HCT116 (cell line): ENCODE measurements at regions not wholly inside any gene's neighbourhood (a gene's known extent, or its start where the extent isn't known, plus 50 kb on each side); places are given as distances from the start of the nearest gene placed in this dataset.
A peak's percentile ranks its signal among the peaks of the same experiment; 100 is the strongest.
"Not testable (repeated sequence)": the region's sequence is repeated elsewhere in the genome, so short reads cannot be mapped to it uniquely, and the experiment has no call there.

Experiments used
- ATAC-seq: fragments of 200-7000 bp; cut with Tn5 transposase; 2 replicates; pipeline ENCODE4 v1.9.1; 2020; ENCODE audit warnings: mild to moderate bottlenecking, moderate library complexity
- BruUV-seq: library from RNA; stranded (reverse); fragments of 400-500 nt; replicated peaks from 2 replicates; lab custom pipeline; 2021; lab: Mats Ljungman, UMichigan
- CTCF ChIA-PET: fragments of 300-600 bp; sonication (Branson Sonifier 250); formaldehyde crosslinking; loops from one replicate; lab custom pipeline; 2021; ENCODE audit warnings: antibody characterized with exemption; lab: Charles Lee
- POLR2A ChIA-PET: fragments of 300-600, 350-600 bp; sonication (Branson Sonifier 250); formaldehyde crosslinking; loops from one replicate; lab custom pipeline; 2021; ENCODE audit warnings: antibody characterized with exemption; lab: Charles Lee
- RAD21 ChIA-PET, 2 experiments: fragments of 300-600 bp; sonication (Branson Sonifier 250); formaldehyde crosslinking; loops; one replicate each; lab custom pipeline; 2023; ENCODE audit warnings: low total read pairs in 2 of 2; ENCODE audit not compliant: uncharacterized antibody in 2 of 2, unreplicated experiment in 2 of 2, low non-redundant PET in 1 of 2; lab: Charles Lee
- DNase-seq: peaks from one replicate; pipeline ENCODE4 v3.0.0-alpha.2; 2010; ENCODE audit warnings: low read depth, low spot score
- H2AFZ ChIP-seq: fragments of 200-600 bp; shearing (Covaris generic), sonication (generic); 2 replicates; pipeline ENCODE4 v1.6.1; 2017; ENCODE audit warnings: low read depth, mixed run types, mixed read lengths, antibody characterized with exemption, low read length; ENCODE audit not compliant: poor library complexity, severe bottlenecking
- H3K27ac ChIP-seq: 2 replicates; pipeline ENCODE4 v1.5.1; 2012; ENCODE audit warnings: low read depth, low read length
- H3K27me3 ChIP-seq: fragments of 200-600 bp; sonication (generic); 2 replicates; pipeline ENCODE4 v1.6.1; 2016; ENCODE audit warnings: mixed run types, low read length, mixed read lengths; ENCODE audit not compliant: insufficient read depth
- H3K36me3 ChIP-seq, 2 experiments: fragments of 200-500 bp in 1 of 2; fragments of 200-600 bp in 1 of 2; sonication (Bioruptor generic) in 1 of 2; sonication (generic) in 1 of 2; 2 replicates each; pipeline versions ENCODE4 v1.5.1 to v1.6.1; 2014 to 2016; ENCODE audit warnings: low read length in 2 of 2, inconsistent platforms in 1 of 2, mixed read lengths in 1 of 2, mixed run types in 1 of 2; ENCODE audit not compliant: insufficient read depth in 2 of 2, control insufficient read depth in 1 of 2
- H3K4me1 ChIP-seq, 2 experiments: fragments of 200-600 bp in 1 of 2; sonication (generic) in 1 of 2; 2 replicates each; pipeline versions ENCODE4 v1.5.1 to v1.6.1; 2012 to 2017; ENCODE audit warnings: low read length in 2 of 2, inconsistent platforms in 1 of 2, mild to moderate bottlenecking in 1 of 2, mixed read lengths in 1 of 2, mixed run types in 1 of 2, moderate library complexity in 1 of 2; ENCODE audit not compliant: insufficient read depth in 2 of 2, control insufficient read depth in 1 of 2
- H3K4me2 ChIP-seq: fragments of 200-600 bp; sonication (generic); 2 replicates; pipeline ENCODE4 v1.6.1; 2017; ENCODE audit warnings: mixed run types, low read length, mixed read lengths
- H3K4me3 ChIP-seq, 2 experiments: fragments of 200-600 bp in 1 of 2; sonication (generic) in 1 of 2; replicated peaks in 1 of 2; 2 replicates each; pipeline ENCODE4 v1.5.1; 2011 to 2016; ENCODE audit warnings: low read length in 2 of 2, control low read depth in 1 of 2, low read depth in 1 of 2, mild to moderate bottlenecking in 1 of 2, mixed read lengths in 1 of 2, mixed run types in 1 of 2
- H3K79me2 ChIP-seq: fragments of 200-600 bp; sonication (generic); 2 replicates; pipeline ENCODE4 v1.6.1; 2017; ENCODE audit warnings: mild to moderate bottlenecking, mixed run types, low read length, moderate library complexity, mixed read lengths; ENCODE audit not compliant: insufficient read depth
- H3K9ac ChIP-seq: fragments of 200-600 bp; sonication (generic); 2 replicates; pipeline ENCODE4 v1.6.1; 2016; ENCODE audit warnings: low read length, mixed read lengths
- H3K9me2 ChIP-seq: fragments of 200-600 bp; sonication (generic), shearing (Covaris generic); 2 replicates; pipeline ENCODE4 v1.6.1; 2017; ENCODE audit warnings: mixed run types, mild to moderate bottlenecking, moderate library complexity; ENCODE audit not compliant: insufficient read depth
- H3K9me3 ChIP-seq, 2 experiments: fragments of 200-500 bp in 1 of 2; fragments of 200-600 bp in 1 of 2; sonication (Bioruptor generic) in 1 of 2; sonication (generic) in 1 of 2; 2 replicates each; pipeline ENCODE4 v1.6.1; 2014 to 2017; ENCODE audit warnings: low read length in 2 of 2, mixed read lengths in 2 of 2, inconsistent platforms in 1 of 2, low read depth in 1 of 2, mild to moderate bottlenecking in 1 of 2, mixed run types in 1 of 2, moderate library complexity in 1 of 2; ENCODE audit not compliant: control insufficient read depth in 1 of 2, insufficient read depth in 1 of 2
- H4K20me1 ChIP-seq: fragments of 200-600 bp; sonication (generic), shearing (Covaris generic); 2 replicates; pipeline ENCODE4 v1.6.1; 2017; ENCODE audit warnings: mixed run types, mild to moderate bottlenecking, moderate library complexity; ENCODE audit not compliant: insufficient read depth
- CTCF ChIP-seq, 3 experiments: fragments of 200-600 bp in 1 of 3; sonication (generic) in 1 of 3; IDR thresholded peaks in 2 of 3; conservative IDR thresholded peaks in 1 of 3; 2 replicates each; pipeline ENCODE4 v1.5.1; 2012 to 2017; ENCODE audit warnings: low read depth in 2 of 3, low read length in 2 of 3, antibody characterized with exemption in 1 of 3, borderline replicate concordance in 1 of 3, control low read depth in 1 of 3, mild to moderate bottlenecking in 1 of 3, mixed read lengths in 1 of 3, mixed run types in 1 of 3, moderate library complexity in 1 of 3; ENCODE audit not compliant: insufficient read depth in 1 of 3
- RAD21 ChIP-seq: IDR thresholded peaks from 2 replicates; pipeline ENCODE4 v1.6.1; 2012; ENCODE audit warnings: low read depth, mild to moderate bottlenecking
- intact Hi-C: fragments of 100-400 bp; cut with micrococcal nuclease; formaldehyde crosslinking; loops from 2 replicates; pipeline ENCODE4 v1.10.0; 2022

- intact Hi-C loops, H3K36me3 ChIP-seq, CTCF ChIA-PET, ATAC-seq, H3K9me2 ChIP-seq, H3K27ac ChIP-seq, H3K4me1 ChIP-seq, H3K27me3 ChIP-seq, BruUV-seq, H3K4me3 ChIP-seq, RAD21 ChIA-PET, H3K79me2 ChIP-seq, H3K9me3 ChIP-seq, H2AFZ ChIP-seq, POLR2A ChIA-PET, H3K4me2 ChIP-seq, H4K20me1 ChIP-seq, DNase-seq, H3K9ac ChIP-seq: not testable (repeated sequence)
Measured at GRCh38 chr16:16590654-16591318, 211.8 kb downstream of the NPIPA7 start.

- H3K79me2 ChIP-seq, H3K9ac ChIP-seq, H2AFZ ChIP-seq, H4K20me1 ChIP-seq, H3K36me3 ChIP-seq, BruUV-seq, H3K27me3 ChIP-seq, H3K9me2 ChIP-seq, H3K4me3 ChIP-seq, H3K4me1 ChIP-seq, intact Hi-C loops, H3K27ac ChIP-seq, DNase-seq, POLR2A ChIA-PET, RAD21 ChIA-PET, H3K9me3 ChIP-seq: not testable (repeated sequence)
- peak; percentile 59 for TF ChIP-seq RAD21
- TF ChIP-seq CTCF (IDR thresholded peaks at IDR 0.05 in 2 of 3, conservative IDR thresholded peaks at IDR 0.05 in 1 of 3; ENCODE audit: borderline replicate concordance in 1 of 3, insufficient read depth in 1 of 3, low read depth in 2 of 3, low read length in 2 of 3), result peak in 2 of 3 experiments; percentile 43 to 53; a peak in 5 of 6 replicates
- peak; percentile 95 for ATAC-seq
- H3K4me2 ChIP-seq, result peak overlapping the region; percentile 30
- CTCF ChIA-PET, result interaction anchor here (0.6 kb wide), 1 partner anchor 385 kb away, joined by 3 read pairs; no protein-coding TSS in a partner anchor
Measured at GRCh38 chr16:16593156-16593863, 214.4 kb downstream of the NPIPA7 start.

GRCh38 chr16:16595029-16595718 is 216.2 kb downstream of the NPIPA7 start:
- POLR2A ChIA-PET, H4K20me1 ChIP-seq, DNase-seq, intact Hi-C loops, H3K4me1 ChIP-seq, H3K4me3 ChIP-seq, H3K36me3 ChIP-seq, ATAC-seq, RAD21 ChIA-PET, H3K27ac ChIP-seq, H3K27me3 ChIP-seq, H3K4me2 ChIP-seq, H3K9me3 ChIP-seq, H3K79me2 ChIP-seq, CTCF ChIA-PET, H2AFZ ChIP-seq, BruUV-seq, H3K9me2 ChIP-seq, H3K9ac ChIP-seq: not testable (repeated sequence)
